Nephron progenitor cell (in vitro differentiated cells): ENCODE measurements at regions not wholly inside any gene's neighbourhood (a gene's known extent, or its start where the extent isn't known, plus 50 kb on each side); places are given as distances from the start of the nearest gene placed in this dataset.

Experiments used
- DNase-seq: peaks from one replicate; pipeline ENCODE4 v3.0.0; 2021
- H3K27ac Mint-ChIP-seq: 2 replicates; pipeline ENCODE4 v1.8.0; 2021; ENCODE audit warnings: mild to moderate bottlenecking, moderate library complexity, mixed read lengths
- H3K27me3 Mint-ChIP-seq: 2 replicates; pipeline ENCODE4 v1.8.0; 2021; ENCODE audit warnings: mild to moderate bottlenecking, low read depth, mixed read lengths; ENCODE audit not compliant: poor library complexity
- H3K36me3 Mint-ChIP-seq: 2 replicates; pipeline ENCODE4 v1.8.0; 2021; ENCODE audit warnings: low read depth, mixed read lengths
- H3K4me1 Mint-ChIP-seq: 2 replicates; pipeline ENCODE4 v1.8.0; 2021; ENCODE audit warnings: mixed read lengths
- H3K4me3 Mint-ChIP-seq: 2 replicates; pipeline ENCODE4 v1.8.0; 2021; ENCODE audit warnings: mild to moderate bottlenecking, moderate library complexity, mixed read lengths
- H3K9me3 Mint-ChIP-seq: 2 replicates; pipeline ENCODE4 v1.8.0; 2021; ENCODE audit warnings: mild to moderate bottlenecking, moderate library complexity, mixed read lengths
- TF ChIP-seq, protein P1 (sequence below): fragments of 200-600 bp; sonication (generic); IDR thresholded peaks from 2 replicates; pipeline ENCODE4 v1.5.0; 2021; ENCODE audit warnings: antibody characterized with exemption

DNA sequence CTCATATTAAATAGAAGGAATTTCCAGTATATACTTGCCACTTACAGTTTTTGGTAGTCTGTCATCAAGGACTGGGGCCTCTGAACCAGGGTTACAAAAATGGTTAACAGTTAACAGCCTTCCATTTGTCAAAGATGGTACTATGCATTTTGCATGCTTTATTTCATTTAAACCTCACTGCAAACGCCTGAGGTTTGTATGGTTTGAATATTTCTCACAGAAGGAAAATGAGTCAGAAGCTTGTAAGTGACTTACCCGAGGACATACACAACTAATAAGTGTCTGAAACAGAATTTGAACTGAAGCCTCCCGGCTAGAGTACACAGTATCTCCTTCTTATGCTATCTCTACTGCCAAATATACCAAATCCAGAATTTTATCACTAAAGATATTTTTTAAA lies 1593.5 kb upstream of the ACVR2A start:
- Mint-ChIP-seq H3K4me1 (no peaks in the 10 kb centered on the region), H3K36me3 (no peaks in the 10 kb centered on the region), H3K27ac (no peak overlapping the region), H3K27me3 (no peaks in the 10 kb centered on the region), H3K4me3 (no peak overlapping the region), H3K9me3 (no peaks in the 10 kb centered on the region)
- TF ChIP-seq, protein P1, sequence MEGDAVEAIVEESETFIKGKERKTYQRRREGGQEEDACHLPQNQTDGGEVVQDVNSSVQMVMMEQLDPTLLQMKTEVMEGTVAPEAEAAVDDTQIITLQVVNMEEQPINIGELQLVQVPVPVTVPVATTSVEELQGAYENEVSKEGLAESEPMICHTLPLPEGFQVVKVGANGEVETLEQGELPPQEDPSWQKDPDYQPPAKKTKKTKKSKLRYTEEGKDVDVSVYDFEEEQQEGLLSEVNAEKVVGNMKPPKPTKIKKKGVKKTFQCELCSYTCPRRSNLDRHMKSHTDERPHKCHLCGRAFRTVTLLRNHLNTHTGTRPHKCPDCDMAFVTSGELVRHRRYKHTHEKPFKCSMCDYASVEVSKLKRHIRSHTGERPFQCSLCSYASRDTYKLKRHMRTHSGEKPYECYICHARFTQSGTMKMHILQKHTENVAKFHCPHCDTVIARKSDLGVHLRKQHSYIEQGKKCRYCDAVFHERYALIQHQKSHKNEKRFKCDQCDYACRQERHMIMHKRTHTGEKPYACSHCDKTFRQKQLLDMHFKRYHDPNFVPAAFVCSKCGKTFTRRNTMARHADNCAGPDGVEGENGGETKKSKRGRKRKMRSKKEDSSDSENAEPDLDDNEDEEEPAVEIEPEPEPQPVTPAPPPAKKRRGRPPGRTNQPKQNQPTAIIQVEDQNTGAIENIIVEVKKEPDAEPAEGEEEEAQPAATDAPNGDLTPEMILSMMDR, result no peak
- no peak for DNase-seq

DNA sequence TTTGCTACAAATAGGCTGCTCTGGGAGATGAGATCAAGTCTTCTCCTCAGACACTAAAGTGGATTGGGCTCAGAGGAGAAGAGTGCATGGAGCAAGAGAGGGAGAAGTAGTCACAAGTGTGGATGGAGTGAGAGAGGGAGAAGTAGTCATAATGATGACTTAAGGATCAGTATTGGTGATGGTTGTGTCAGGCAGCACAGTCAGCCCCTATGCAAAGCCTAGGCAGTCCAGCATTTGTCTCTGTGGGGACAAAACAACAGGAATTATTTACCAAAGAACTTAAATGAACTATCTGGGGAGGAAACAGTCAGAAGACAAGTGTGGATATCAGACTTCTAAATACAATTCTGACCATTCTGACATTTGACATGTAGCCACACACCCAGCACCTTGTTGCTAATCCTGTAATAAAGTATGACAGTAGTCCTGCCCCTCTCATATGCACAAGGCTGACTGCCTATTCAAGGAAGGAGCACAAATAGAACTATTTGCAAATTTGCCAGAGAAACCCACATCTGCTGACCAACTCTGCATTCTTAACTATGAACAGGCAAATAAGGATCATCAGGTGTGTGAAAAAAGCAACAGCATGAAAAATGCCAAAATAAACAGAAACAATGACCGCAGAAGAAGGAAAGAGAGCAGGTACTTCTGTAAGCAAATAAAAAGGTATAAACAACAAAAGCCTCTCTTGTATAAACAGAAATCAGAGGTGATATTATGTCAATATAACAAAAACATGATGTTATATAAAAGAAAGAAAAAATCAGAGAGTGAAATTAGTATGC lies 1597.9 kb upstream of the ACVR2A start:
- H3K36me3 Mint-ChIP-seq, result no peaks in the 10 kb centered on the region
- no peaks in the 10 kb centered on the region for H3K27me3 Mint-ChIP-seq
- no peaks in the 10 kb centered on the region for H3K9me3 Mint-ChIP-seq
- no peak for DNase-seq
- H3K27ac Mint-ChIP-seq, result no peak overlapping the region
- H3K4me1 Mint-ChIP-seq, result no peaks in the 10 kb centered on the region
- no peak overlapping the region for H3K4me3 Mint-ChIP-seq
- TF ChIP-seq, protein P1, result no peak

DNA sequence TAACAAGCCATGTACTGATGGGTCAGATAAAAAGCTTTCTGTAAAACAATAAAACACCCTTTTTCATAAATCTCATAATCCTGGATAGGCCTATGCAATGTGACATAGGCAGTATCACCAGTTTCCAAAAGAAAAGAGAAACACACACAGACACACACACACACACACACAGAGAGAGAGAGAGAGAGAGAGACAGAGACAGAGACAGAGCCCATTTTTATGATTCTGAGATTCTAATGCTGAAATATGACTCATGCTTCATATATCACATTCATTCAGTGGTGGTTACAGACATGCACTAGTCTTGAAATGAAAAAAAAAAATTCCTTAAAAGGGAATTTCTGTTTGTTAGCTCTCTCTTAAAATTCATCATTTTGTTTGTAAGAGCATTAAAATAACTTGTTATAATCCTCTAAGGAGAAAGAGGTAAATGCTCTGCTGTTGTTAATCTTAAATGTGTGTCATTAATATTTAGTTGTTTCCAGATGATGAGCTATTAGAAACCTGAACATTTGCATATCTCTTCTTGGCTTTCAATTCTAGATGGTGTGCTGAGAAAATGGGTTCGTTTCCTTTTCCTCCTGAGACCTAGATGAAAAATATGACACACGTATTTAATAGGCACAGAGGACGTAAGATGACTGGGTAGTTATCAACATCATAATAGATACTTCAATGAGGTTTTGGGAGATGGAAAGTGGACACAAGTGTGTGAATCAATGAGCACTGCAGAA lies 1598.7 kb upstream of the ACVR2A start:
- no peak for DNase-seq

DNA sequence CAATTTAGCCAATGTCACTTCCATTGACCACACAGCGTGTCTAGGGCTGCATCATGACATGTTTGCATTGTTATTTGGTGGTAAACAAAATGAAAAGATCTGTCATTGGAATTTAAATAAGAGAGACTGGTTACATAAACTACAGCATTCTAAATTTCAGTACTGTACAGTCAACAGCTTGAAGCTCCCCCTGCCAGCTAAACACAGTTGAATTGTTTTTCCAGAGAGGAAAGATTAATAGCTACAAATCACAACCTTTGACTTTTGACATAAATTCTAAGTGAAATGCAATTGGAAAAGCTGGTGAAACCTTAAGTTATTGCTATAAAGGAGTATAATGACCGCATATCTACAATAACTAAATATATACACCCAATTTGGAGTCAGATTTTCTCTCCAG lies 1600.0 kb upstream of the ACVR2A start:
- TF ChIP-seq, protein P1, result no peak
- H3K27me3 Mint-ChIP-seq, result no peaks in the 10 kb centered on the region
- H3K27ac Mint-ChIP-seq, result no peak overlapping the region
- no peak overlapping the region for H3K4me3 Mint-ChIP-seq
- no peaks in the 10 kb centered on the region for H3K4me1 Mint-ChIP-seq
- no peaks in the 10 kb centered on the region for H3K36me3 Mint-ChIP-seq
- H3K9me3 Mint-ChIP-seq, result no peaks in the 10 kb centered on the region
- no peak for DNase-seq

More for the DNA sequence above, 1598.7 kb upstream of the ACVR2A start:
- no peaks in the 10 kb centered on the region for H3K4me1 Mint-ChIP-seq
- no peaks in the 10 kb centered on the region for H3K9me3 Mint-ChIP-seq
- TF ChIP-seq, protein P1, result no peak
- no peak overlapping the region for H3K27ac Mint-ChIP-seq
- no peaks in the 10 kb centered on the region for H3K36me3 Mint-ChIP-seq
- H3K4me3 Mint-ChIP-seq, result no peak overlapping the region
- no peaks in the 10 kb centered on the region for H3K27me3 Mint-ChIP-seq

DNA sequence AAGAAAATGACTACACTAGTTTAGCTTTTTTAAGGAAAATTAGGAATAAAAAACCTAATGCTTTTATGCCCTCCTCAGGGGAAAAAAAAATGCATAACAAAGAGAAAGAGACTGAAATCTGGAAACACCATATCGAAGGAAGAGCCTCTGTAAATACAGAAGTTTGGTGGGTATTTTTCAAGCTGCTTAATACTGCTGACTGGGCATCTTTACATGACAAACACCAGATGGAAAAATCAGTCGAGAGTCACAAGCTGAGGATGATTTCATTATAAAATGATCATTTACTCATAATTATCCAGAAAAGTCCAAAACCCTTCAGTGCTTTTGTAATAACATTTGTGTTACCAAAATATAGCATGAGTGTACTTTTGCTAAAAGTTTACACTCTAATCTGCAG lies 1600.7 kb upstream of the ACVR2A start:
- TF ChIP-seq, protein P1, result no peak
- no peaks in the 10 kb centered on the region for H3K4me1 Mint-ChIP-seq

More for the DNA sequence above, 1600.7 kb upstream of the ACVR2A start:
- Mint-ChIP-seq H3K27ac (no peak overlapping the region), H3K27me3 (no peaks in the 10 kb centered on the region), H3K36me3 (no peaks in the 10 kb centered on the region), H3K4me3 (no peak overlapping the region), H3K9me3 (no peaks in the 10 kb centered on the region)
- no peak for DNase-seq
